Mucosa of rectum (tissue), 2 donors: ENCODE measurements at regions not wholly inside any gene's neighbourhood (a gene's known extent, or its start where the extent isn't known, plus 50 kb on each side); places are given as distances from the start of the nearest gene placed in this dataset.

Source experiments
- H3K27ac ChIP-seq, 2 donors: one replicate each; pipeline ENCODE4 v1.7.0; 2013; ENCODE audit warnings: inconsistent platforms in 2 of 2, low read depth in 2 of 2, low read length in 2 of 2
- H3K27me3 ChIP-seq, 2 donors: one replicate each; pipeline ENCODE4 v1.7.0; 2013; ENCODE audit warnings: low read length in 2 of 2; ENCODE audit not compliant: control insufficient read depth in 2 of 2, insufficient read depth in 2 of 2
- H3K36me3 ChIP-seq, 2 donors: one replicate each; pipeline ENCODE4 v1.7.0; 2013; ENCODE audit warnings: low read length in 2 of 2; ENCODE audit not compliant: control insufficient read depth in 2 of 2, insufficient read depth in 2 of 2
- H3K4me1 ChIP-seq, 2 donors: one replicate each; pipeline ENCODE4 v1.7.0; 2013; ENCODE audit warnings: low read length in 2 of 2, mild to moderate bottlenecking in 1 of 2; ENCODE audit not compliant: control insufficient read depth in 2 of 2, insufficient read depth in 2 of 2
- H3K4me3 ChIP-seq, 2 donors: one replicate each; pipeline ENCODE4 v1.7.0; 2013; ENCODE audit warnings: low read length in 2 of 2
- H3K9ac ChIP-seq, 2 donors: one replicate each; pipeline ENCODE4 v1.7.0; 2013; ENCODE audit warnings: low read length in 2 of 2, low read depth in 1 of 2, mild to moderate bottlenecking in 1 of 2
- H3K9me3 ChIP-seq, 2 donors: one replicate each; pipeline ENCODE4 v1.7.0; 2013; ENCODE audit warnings: low read length in 2 of 2; ENCODE audit not compliant: control insufficient read depth in 2 of 2
- donor health status: healthy.
- donor health status: Normal muscosa, but diverticular disease.

DNA sequence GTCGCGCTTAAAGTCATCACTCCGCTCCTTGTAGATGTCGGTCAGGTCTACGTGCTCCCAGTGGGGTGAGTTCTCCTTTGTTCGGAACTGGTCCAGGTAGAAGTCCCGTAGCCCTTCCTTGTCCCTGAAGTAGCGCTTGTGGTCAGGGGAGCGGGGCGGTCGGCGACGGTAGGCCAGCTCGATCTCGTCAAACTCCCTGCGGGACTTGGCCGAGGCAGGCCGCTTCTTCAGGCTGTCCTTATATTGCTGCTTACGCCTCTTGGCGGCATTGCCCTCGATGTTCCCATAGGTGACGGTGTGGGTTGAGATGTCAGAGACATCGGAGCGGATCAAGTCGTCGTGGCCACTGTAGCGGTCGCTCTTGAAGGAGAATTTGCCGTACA, 367.2 kb downstream of the EMP1 start:
- no peaks in the 10 kb centered on the region for H3K27me3 ChIP-seq
- H3K4me3 ChIP-seq = no peak overlapping the region
- H3K4me1 ChIP-seq = peaks cover 0 to 7% of the 10 kb centered on the region in 2 donors
- H3K9me3 ChIP-seq = no peaks in the 10 kb centered on the region
- H3K36me3 ChIP-seq = no peaks in the 10 kb centered on the region
- no peak overlapping the region for H3K27ac ChIP-seq
- H3K9ac ChIP-seq = no peak overlapping the region

- no peaks in the 10 kb centered on the region for H3K36me3 ChIP-seq
- peaks cover 0 to 7% of the 10 kb centered on the region in 2 donors for H3K4me1 ChIP-seq
- H3K27me3 ChIP-seq = no peaks in the 10 kb centered on the region
- H3K27ac ChIP-seq = no peak overlapping the region
- no peak overlapping the region for H3K9ac ChIP-seq
- no peak overlapping the region for H3K4me3 ChIP-seq
- H3K9me3 ChIP-seq = no peaks in the 10 kb centered on the region
These were observed 366.6 kb downstream of the EMP1 start for GRCh38 chr12:13562915-13563742.

DNA sequence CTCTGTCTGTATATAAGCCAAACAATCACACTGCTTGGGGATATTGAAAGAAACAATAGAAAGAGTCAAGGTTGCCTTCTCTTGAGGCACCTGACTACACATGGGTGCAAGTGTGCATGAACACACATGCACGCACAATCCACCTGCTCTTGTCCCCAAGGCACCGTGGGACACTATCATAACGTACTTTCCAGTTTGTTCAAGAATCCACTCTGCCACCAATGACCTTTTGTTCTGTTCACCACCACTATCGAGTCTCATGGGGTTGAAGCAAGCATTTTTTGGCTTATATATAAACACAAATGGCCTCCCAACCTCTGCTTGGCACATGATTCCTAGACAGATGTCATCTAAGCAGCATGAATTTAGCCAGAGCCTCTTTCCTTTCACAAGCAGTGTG, 365.4 kb downstream of the EMP1 start:
- Histone ChIP-seq H3K27me3 (no peaks in the 10 kb centered on the region), H3K4me1 (peaks cover 0 to 7% of the 10 kb centered on the region in 2 donors), H3K9me3 (no peaks in the 10 kb centered on the region), H3K9ac (no peak overlapping the region), H3K36me3 (no peaks in the 10 kb centered on the region), H3K4me3 (no peak overlapping the region), H3K27ac (no peak overlapping the region)

DNA sequence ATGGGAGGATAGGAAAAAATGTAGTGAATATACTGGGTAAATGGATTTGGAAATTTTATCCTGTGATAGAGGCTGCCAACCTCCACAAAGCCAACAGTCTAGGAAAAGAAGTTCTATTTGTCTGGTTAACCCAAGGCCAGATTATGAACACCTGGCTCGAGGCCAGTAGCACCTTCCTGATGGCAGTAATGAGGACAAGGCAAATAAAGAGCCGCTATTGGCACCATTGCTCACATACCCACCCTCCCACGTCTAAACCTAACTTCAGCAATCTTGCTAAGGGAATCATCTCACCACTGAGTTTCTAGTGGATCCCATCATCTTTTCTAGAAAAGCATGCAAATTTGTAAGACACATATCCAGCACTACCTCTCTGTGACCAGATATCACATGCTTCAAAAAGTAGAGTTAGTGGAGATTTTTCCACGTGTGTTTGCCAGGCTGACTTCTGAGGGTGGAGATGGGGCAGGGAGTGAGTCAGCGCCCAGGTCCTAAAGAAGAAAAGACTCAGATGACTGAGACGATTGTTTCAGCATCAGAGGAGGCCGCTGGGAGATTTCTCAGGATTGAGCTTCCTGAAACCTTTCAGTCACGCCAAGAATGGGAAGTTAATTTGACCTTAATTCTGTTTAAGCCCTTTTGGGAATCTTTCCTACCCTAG, 362.9 kb downstream of the EMP1 start:
- Histone ChIP-seq H3K4me1 (peaks cover 0 to 7% of the 10 kb centered on the region in 2 donors), H3K27ac (no peak overlapping the region), H3K9ac (no peak overlapping the region), H3K27me3 (no peaks in the 10 kb centered on the region), H3K36me3 (no peaks in the 10 kb centered on the region), H3K9me3 (no peaks in the 10 kb centered on the region), H3K4me3 (no peak overlapping the region)

- Histone ChIP-seq H3K4me3 (no peak overlapping the region), H3K4me1 (no peaks in the 10 kb centered on the region), H3K36me3 (no peaks in the 10 kb centered on the region), H3K9me3 (no peaks in the 10 kb centered on the region), H3K27ac (no peak overlapping the region), H3K27me3 (no peaks in the 10 kb centered on the region), H3K9ac (no peak overlapping the region)
These were observed 356.3 kb downstream of the EMP1 start for GRCh38 chr12:13552830-13553229.

GRCh38 chr12:13547283-13547682, 350.8 kb downstream of the EMP1 start:
- Histone ChIP-seq H3K4me1 (no peaks in the 10 kb centered on the region), H3K36me3 (no peaks in the 10 kb centered on the region), H3K4me3 (no peak overlapping the region), H3K9ac (no peak overlapping the region), H3K27ac (no peak overlapping the region), H3K9me3 (no peaks in the 10 kb centered on the region), H3K27me3 (no peaks in the 10 kb centered on the region)

DNA sequence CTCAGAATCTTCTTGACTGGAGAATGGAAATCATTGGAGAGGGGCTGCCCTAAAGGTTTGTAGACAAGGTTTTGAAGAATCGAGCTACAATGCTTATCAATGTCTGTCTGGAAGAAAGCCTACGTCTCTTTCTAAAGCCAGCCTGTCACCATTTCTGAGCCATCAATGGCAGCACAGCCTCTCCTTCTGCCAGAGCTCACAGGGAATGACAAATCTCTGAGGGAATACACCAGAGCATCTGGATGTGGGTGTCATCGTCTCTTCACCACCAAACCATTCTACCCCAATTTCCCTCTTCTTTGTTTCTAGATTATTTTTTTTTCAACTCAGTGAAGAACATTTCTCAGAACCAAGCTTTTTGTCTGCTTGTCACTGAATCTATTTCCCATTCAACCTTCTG, 349.7 kb downstream of the EMP1 start:
- Histone ChIP-seq H3K4me1 (no peaks in the 10 kb centered on the region), H3K9me3 (no peaks in the 10 kb centered on the region), H3K27me3 (no peaks in the 10 kb centered on the region), H3K9ac (no peak overlapping the region), H3K27ac (no peak overlapping the region), H3K36me3 (no peaks in the 10 kb centered on the region), H3K4me3 (no peak overlapping the region)

DNA sequence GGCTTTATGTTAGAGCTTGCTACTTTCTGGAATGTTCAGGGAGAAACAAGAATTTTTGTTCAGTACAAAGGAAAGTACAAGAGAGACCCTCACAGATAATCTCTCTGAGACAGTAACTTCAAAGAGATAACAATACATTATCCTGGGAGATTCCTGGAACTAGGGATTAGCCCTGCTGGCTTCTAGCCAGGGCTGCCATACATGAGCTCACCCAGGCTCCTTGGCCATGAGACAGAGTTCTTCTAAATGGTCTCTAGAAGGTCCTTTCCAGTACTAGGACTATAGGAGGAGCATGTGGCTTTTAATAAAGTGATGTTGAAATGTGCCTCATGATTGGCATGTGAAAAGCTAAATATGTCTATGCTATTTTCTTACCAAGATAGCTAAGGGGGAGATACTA, 342.5 kb downstream of the EMP1 start:
- H3K4me1 ChIP-seq = peaks cover 3 to 5% of the 10 kb centered on the region in 2 donors
- no peak overlapping the region for H3K9ac ChIP-seq
- H3K27ac ChIP-seq = no peak overlapping the region
- H3K36me3 ChIP-seq = no peaks in the 10 kb centered on the region
- H3K27me3 ChIP-seq = no peaks in the 10 kb centered on the region
- no peaks in the 10 kb centered on the region for H3K9me3 ChIP-seq
- no peak overlapping the region for H3K4me3 ChIP-seq

DNA sequence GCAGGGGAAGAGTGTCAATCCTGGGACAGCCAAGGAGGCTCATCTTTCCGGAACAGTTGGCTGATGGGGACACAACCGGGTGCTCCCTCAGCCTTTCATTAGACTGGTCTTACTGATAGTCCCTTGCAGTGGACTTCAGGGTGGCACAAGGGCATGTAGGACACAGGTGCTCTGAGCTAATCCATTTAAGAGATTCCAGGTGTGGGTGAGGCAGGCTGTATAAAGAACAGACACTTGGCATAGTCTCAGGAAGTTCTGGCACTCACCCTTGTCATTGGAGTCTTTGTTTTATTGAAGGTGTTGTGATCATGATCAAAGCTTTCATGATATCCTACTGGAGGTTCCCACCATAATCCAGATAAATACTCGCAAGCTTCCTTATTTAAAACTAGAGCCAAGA, 341.6 kb downstream of the EMP1 start:
- Histone ChIP-seq H3K9ac (no peak overlapping the region), H3K27ac (peak overlapping the region in 1 of 2 donors; percentile 35)

GRCh38 chr12:13537623-13538022, 341.1 kb downstream of the EMP1 start:
- Histone ChIP-seq H3K27me3 (no peaks in the 10 kb centered on the region), H3K4me1 (peaks cover 3 to 5% of the 10 kb centered on the region in 2 donors), H3K36me3 (no peaks in the 10 kb centered on the region), H3K27ac (no peak overlapping the region), H3K4me3 (no peak overlapping the region), H3K9me3 (no peaks in the 10 kb centered on the region), H3K9ac (no peak overlapping the region)

More for the DNA sequence above, 341.6 kb downstream of the EMP1 start:
- Histone ChIP-seq H3K36me3 (no peaks in the 10 kb centered on the region), H3K9me3 (no peaks in the 10 kb centered on the region), H3K4me1 (peaks cover 3 to 5% of the 10 kb centered on the region in 2 donors), H3K27me3 (no peaks in the 10 kb centered on the region), H3K4me3 (no peak overlapping the region)
